ENCODE measurements at regions not wholly inside any gene's neighbourhood (a gene's known extent, or its start where the extent isn't known, plus 50 kb on each side); places are given as distances from the start of the nearest gene placed in this dataset.

GRCh38 chr11:29879560-29879959 lies 137.3 kb downstream of the KCNA4 start:
- no peak for TF ChIP-seq EZH2 (IDR thresholded peaks at IDR 0.05)
- no peak for TF ChIP-seq POLR2AphosphoS5 (IDR thresholded peaks at IDR 0.05; ENCODE audit: borderline replicate concordance, low read depth, low read length)
- TF ChIP-seq FOXP2 (optimal IDR thresholded peaks at IDR 0.05; ENCODE audit: control extremely low read depth, extremely low read length, insufficient read depth): no peak
